ENCODE measurements at regions not wholly inside any gene's neighbourhood (a gene's known extent, or its start where the extent isn't known, plus 50 kb on each side); places are given as distances from the start of the nearest gene placed in this dataset.

DNA sequence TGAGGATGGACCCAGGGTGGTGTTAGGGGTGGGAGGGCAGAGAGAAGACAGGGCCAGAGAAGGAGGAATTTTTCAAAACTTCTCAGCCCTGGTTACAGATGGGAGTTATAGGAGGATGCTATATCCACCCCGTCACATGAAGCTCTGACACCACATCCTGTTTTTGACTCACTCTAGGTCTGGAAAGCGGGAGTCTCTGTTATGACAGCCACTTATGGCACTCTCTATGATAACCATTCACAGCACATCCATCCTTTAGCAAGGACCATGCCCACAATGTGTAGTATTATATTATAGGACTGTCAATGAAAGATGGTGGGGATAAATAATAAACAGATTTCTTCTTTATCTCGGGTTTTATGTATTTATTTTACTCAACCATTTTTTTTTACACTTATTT is 461.2 kb downstream of the CDH2 start:
- TF ChIP-seq BACH2 (CRISPR knock-in tag; IDR thresholded peaks at IDR 0.05; ENCODE audit: borderline replicate concordance) = no peak
- no peak for TF ChIP-seq ARNTL (CRISPR knock-in tag; IDR thresholded peaks at IDR 0.05; ENCODE audit: borderline replicate concordance, low read depth)
- TF ChIP-seq, protein P1, sequence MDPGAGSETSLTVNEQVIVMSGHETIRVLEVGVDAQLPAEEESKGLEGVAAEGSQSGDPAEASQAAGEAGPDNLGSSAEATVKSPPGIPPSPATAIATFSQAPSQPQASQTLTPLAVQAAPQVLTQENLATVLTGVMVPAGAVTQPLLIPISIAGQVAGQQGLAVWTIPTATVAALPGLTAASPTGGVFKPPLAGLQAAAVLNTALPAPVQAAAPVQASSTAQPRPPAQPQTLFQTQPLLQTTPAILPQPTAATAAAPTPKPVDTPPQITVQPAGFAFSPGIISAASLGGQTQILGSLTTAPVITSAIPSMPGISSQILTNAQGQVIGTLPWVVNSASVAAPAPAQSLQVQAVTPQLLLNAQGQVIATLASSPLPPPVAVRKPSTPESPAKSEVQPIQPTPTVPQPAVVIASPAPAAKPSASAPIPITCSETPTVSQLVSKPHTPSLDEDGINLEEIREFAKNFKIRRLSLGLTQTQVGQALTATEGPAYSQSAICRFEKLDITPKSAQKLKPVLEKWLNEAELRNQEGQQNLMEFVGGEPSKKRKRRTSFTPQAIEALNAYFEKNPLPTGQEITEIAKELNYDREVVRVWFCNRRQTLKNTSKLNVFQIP (CRISPR knock-in tag; IDR thresholded peaks at IDR 0.05; ENCODE audit: borderline replicate concordance, low read depth) = no peak
- no peak for TF ChIP-seq ZNF70 (CRISPR knock-in tag; IDR thresholded peaks at IDR 0.05)
- TF ChIP-seq ZFP3 (CRISPR knock-in tag; IDR thresholded peaks at IDR 0.05) = no peak
- TF ChIP-seq, protein P2, sequence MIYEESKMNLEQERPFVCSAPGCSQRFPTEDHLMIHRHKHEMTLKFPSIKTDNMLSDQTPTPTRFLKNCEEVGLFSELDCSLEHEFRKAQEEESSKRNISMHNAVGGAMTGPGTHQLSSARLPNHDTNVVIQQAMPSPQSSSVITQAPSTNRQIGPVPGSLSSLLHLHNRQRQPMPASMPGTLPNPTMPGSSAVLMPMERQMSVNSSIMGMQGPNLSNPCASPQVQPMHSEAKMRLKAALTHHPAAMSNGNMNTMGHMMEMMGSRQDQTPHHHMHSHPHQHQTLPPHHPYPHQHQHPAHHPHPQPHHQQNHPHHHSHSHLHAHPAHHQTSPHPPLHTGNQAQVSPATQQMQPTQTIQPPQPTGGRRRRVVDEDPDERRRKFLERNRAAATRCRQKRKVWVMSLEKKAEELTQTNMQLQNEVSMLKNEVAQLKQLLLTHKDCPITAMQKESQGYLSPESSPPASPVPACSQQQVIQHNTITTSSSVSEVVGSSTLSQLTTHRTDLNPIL (CRISPR knock-in tag; IDR thresholded peaks at IDR 0.05; ENCODE audit: low read depth) = no peak
- TF ChIP-seq GLIS3 (CRISPR knock-in tag; IDR thresholded peaks at IDR 0.05) = no peak
- TF ChIP-seq RARB (CRISPR knock-in tag; IDR thresholded peaks at IDR 0.05) = no peak
